HK-2 (cell line): ENCODE measurements at regions not wholly inside any gene's neighbourhood (a gene's known extent, or its start where the extent isn't known, plus 50 kb on each side); places are given as distances from the start of the nearest gene placed in this dataset.

ENCODE experiments used
- DNase-seq: peaks from one replicate; pipeline ENCODE4 v3.0.0-alpha.2; 2018; ENCODE audit not compliant: unreplicated experiment

GRCh38 chr1:94734963-94735901 lies 84.9 kb upstream of the SLC44A3 start:
- DNase-seq, result no peak

GRCh38 chr1:94731891-94732290 lies 88.3 kb upstream of the SLC44A3 start:
- DNase-seq, result no peak

GRCh38 chr1:94730450-94730849 lies 89.7 kb upstream of the SLC44A3 start:
- no peak for DNase-seq

GRCh38 chr1:94729267-94729666 lies 90.9 kb upstream of the SLC44A3 start:
- DNase-seq, result no peak

GRCh38 chr1:94727846-94728715 lies 92.1 kb upstream of the SLC44A3 start:
- peak; percentile 72 for DNase-seq

- no peak for DNase-seq
These were observed 93.0 kb upstream of the SLC44A3 start for GRCh38 chr1:94726981-94727685.

- DNase-seq, result peak; percentile 75
These were observed 94.6 kb upstream of the SLC44A3 start for GRCh38 chr1:94725566-94725965.

- peak; percentile 66 for DNase-seq
These were observed 96.3 kb upstream of the SLC44A3 start for GRCh38 chr1:94723894-94724293.

GRCh38 chr1:94723463-94723862 lies 96.7 kb upstream of the SLC44A3 start:
- no peak for DNase-seq

- no peak for DNase-seq
These were observed 98.0 kb upstream of the SLC44A3 start for GRCh38 chr1:94722181-94722580.

- DNase-seq, result no peak
These were observed 98.9 kb upstream of the SLC44A3 start for GRCh38 chr1:94721240-94721639.

GRCh38 chr1:94719926-94720793 lies 100.0 kb upstream of the SLC44A3 start:
- no peak for DNase-seq

- no peak for DNase-seq
These were observed 103.2 kb upstream of the SLC44A3 start for GRCh38 chr1:94716965-94717364.

- DNase-seq, result no peak
These were observed 104.8 kb upstream of the SLC44A3 start for GRCh38 chr1:94715321-94715720.

- no peak for DNase-seq
These were observed 105.6 kb upstream of the SLC44A3 start for GRCh38 chr1:94714552-94714951.

- no peak for DNase-seq
These were observed 106.0 kb upstream of the SLC44A3 start for GRCh38 chr1:94714152-94714551.

GRCh38 chr1:94713472-94714141 lies 106.5 kb upstream of the SLC44A3 start:
- DNase-seq, result peak; percentile 96

GRCh38 chr1:94709891-94710581 lies 110.1 kb upstream of the SLC44A3 start:
- DNase-seq, result no peak

- DNase-seq, result no peak
These were observed 111.3 kb upstream of the SLC44A3 start for GRCh38 chr1:94708811-94709210.

GRCh38 chr1:94708299-94708685 lies 111.9 kb upstream of the SLC44A3 start:
- no peak for DNase-seq
